Nephron (organoid): ENCODE measurements at regions not wholly inside any gene's neighbourhood (a gene's known extent, or its start where the extent isn't known, plus 50 kb on each side); places are given as distances from the start of the nearest gene placed in this dataset.

Experiments
- H3K27ac Mint-ChIP-seq, 3 experiments: 2 replicates each; pipeline ENCODE4 v1.8.0; 2020; ENCODE audit warnings: mixed read lengths in 3 of 3, mild to moderate bottlenecking in 2 of 3, moderate library complexity in 1 of 3
- H3K27me3 Mint-ChIP-seq: 2 replicates; pipeline ENCODE4 v1.8.0; 2021; ENCODE audit warnings: low read depth, mild to moderate bottlenecking, moderate library complexity, mixed read lengths
- H3K36me3 Mint-ChIP-seq: 2 replicates; pipeline ENCODE4 v1.8.0; 2020; ENCODE audit warnings: low read depth, mixed read lengths
- H3K4me1 Mint-ChIP-seq: 2 replicates; pipeline ENCODE4 v1.8.0; 2020; ENCODE audit warnings: mixed read lengths
- H3K4me3 Mint-ChIP-seq, 3 experiments: 2 replicates each; pipeline ENCODE4 v1.8.0; 2020; ENCODE audit warnings: mild to moderate bottlenecking in 3 of 3, mixed read lengths in 3 of 3, moderate library complexity in 2 of 3
- H3K9me3 Mint-ChIP-seq: 2 replicates; pipeline ENCODE4 v1.8.0; 2020; ENCODE audit warnings: mixed read lengths
- CTCF ChIP-seq, 3 experiments: fragments of 200-600 bp; sonication (generic); IDR thresholded peaks; one replicate each; pipeline ENCODE4 v1.5.0; 2021; ENCODE audit warnings: antibody characterized with exemption in 3 of 3; ENCODE audit not compliant: unreplicated experiment in 3 of 3

- Mint-ChIP-seq H3K27me3 (peaks cover 11% of the 10 kb centered on the region), H3K27ac (no peak overlapping the region), H3K4me1 (peaks cover 36% of the 10 kb centered on the region), H3K9me3 (no peaks in the 10 kb centered on the region), H3K4me3 (peak overlapping the region in 1 of 3 experiments; percentile 47), H3K36me3 (no peaks in the 10 kb centered on the region)
- no peak for TF ChIP-seq CTCF (IDR thresholded peaks at IDR 0.05; ENCODE audit: unreplicated experiment in 3 of 3)
These were observed 490.4 kb downstream of the MN1 start for GRCh38 chr22:27310966-27311697.

GRCh38 chr22:27311698-27312550, 489.6 kb downstream of the MN1 start:
- Mint-ChIP-seq H3K36me3 (peaks cover 3% of the 10 kb centered on the region), H3K27ac (no peak overlapping the region), H3K27me3 (peaks cover 11% of the 10 kb centered on the region), H3K4me1 (peaks cover 38% of the 10 kb centered on the region), H3K9me3 (no peaks in the 10 kb centered on the region), H3K4me3 (no peak overlapping the region)
- TF ChIP-seq CTCF (IDR thresholded peaks at IDR 0.05; ENCODE audit: unreplicated experiment in 3 of 3): no peak

GRCh38 chr22:27312565-27312964, 489.0 kb downstream of the MN1 start:
- H3K9me3 Mint-ChIP-seq: no peaks in the 10 kb centered on the region

DNA sequence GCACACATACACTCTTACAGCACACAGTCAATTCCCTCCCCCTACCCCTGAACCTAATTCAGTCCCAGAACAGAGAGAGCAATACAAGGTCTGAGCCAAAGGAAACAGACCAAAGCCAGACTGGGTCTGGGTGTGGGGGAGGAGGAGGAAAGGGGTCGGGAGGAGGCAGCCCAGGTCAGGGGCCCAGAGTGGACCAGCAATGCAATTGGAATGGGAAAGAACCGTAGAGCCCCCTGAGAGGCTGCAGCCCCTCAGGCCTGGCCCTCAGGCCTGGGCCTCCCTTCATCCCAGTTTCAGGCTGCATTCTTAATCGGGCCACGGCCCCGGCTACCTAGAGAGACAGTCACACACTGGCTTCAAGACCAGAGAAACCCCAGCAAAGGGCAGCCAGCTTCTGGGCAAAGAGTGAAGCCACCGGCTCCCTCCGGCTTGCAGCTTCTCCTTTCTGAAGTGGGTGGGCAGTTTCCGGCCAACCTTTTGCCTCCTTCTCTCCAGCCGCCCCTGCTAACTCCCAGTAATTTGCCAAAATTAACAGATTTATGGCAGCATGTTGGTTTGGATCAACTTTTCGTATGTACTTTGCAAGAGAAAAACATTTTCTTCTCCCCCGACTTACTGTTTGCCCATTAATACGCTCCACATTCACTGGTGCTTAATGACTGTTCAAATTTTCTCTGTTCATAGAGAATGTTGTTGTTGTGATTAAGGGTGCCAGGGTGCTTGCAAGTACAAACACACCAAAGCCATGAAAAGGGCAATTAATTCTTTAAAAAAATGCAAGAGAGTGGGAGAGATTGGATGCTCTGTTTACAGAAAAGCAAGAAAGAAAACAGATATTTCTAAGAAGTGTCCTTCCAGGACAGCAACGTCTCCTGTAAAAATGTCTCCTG, 488.3 kb downstream of the MN1 start:
- H3K4me3 Mint-ChIP-seq: no peak overlapping the region
- H3K9me3 Mint-ChIP-seq: no peaks in the 10 kb centered on the region
- no peak for TF ChIP-seq CTCF (IDR thresholded peaks at IDR 0.05; ENCODE audit: unreplicated experiment in 3 of 3)
- H3K27me3 Mint-ChIP-seq: peaks cover 11% of the 10 kb centered on the region
- H3K36me3 Mint-ChIP-seq: peaks cover 3% of the 10 kb centered on the region
- H3K4me1 Mint-ChIP-seq: peaks cover 38% of the 10 kb centered on the region
- no peak overlapping the region for H3K27ac Mint-ChIP-seq

More at GRCh38 chr22:27312565-27312964, 489.0 kb downstream of the MN1 start:
- H3K4me3 Mint-ChIP-seq: no peak overlapping the region
- H3K27me3 Mint-ChIP-seq: peaks cover 11% of the 10 kb centered on the region
- peaks cover 3% of the 10 kb centered on the region for H3K36me3 Mint-ChIP-seq
- H3K27ac Mint-ChIP-seq: no peak overlapping the region
- H3K4me1 Mint-ChIP-seq: peaks cover 38% of the 10 kb centered on the region
- TF ChIP-seq CTCF (IDR thresholded peaks at IDR 0.05; ENCODE audit: unreplicated experiment in 3 of 3): no peak

GRCh38 chr22:27314276-27314807, 487.2 kb downstream of the MN1 start:
- Mint-ChIP-seq H3K9me3 (peaks cover 6% of the 10 kb centered on the region), H3K27ac (peak overlapping the region in 1 of 3 experiments; percentile 34), H3K4me3 (peak overlapping the region in 1 of 3 experiments; percentile 7), H3K36me3 (peaks cover 3% of the 10 kb centered on the region), H3K4me1 (peaks cover 45% of the 10 kb centered on the region), H3K27me3 (peaks cover 11% of the 10 kb centered on the region)
- TF ChIP-seq CTCF (IDR thresholded peaks at IDR 0.05; ENCODE audit: unreplicated experiment in 3 of 3): no peak
